ENCODE measurements at regions not wholly inside any gene's neighbourhood (a gene's known extent, or its start where the extent isn't known, plus 50 kb on each side); places are given as distances from the start of the nearest gene placed in this dataset.
"Not testable (repeated sequence)": the region's sequence is repeated elsewhere in the genome, so short reads cannot be mapped to it uniquely, and the experiment has no call there.

DNA sequence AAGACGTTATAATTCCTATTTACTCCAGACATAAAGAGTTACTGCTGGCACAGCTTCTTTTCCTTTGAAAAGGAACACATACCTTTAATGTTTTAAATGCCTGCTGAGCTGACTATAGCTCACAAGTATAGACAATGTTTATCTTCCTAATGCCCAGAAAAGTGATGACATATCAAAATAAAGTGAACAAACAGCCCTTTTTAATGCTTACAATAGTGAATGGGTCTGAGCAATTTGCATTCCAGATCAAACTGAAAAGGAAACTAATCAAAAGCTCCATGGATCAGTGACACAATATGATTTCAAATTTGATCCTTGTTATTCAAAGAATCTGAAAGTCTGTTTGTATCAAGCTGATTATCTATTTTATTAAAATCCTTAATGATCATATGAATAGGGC, 233.6 kb upstream of the SEMA3E start:
- peak; percentile 31 for FAIRE-seq
- DNase-seq (ENCODE audit: low spot score in 2 of 2), result no peak

DNA sequence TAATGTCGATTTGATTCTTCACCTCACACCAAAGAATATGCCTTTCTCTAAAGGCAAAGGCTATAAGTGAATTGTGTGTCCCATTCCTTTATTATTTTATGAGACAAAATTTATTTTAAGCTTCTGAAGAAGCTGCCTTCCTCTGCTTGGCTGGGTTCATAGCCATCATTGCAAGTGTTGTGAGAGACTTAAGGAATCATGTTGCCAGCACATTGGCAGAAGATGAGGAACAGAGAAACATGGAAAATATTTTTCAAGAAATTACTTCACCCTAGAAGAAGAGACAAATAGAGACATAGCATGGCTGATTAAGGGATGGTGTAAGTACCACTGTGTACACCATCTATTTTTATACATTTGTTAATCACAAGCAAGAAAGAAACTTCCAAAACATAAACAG, 230.1 kb upstream of the SEMA3E start:
- FAIRE-seq, result no peak
- DNase-seq (ENCODE audit: low spot score in 2 of 2), result no peak

DNA sequence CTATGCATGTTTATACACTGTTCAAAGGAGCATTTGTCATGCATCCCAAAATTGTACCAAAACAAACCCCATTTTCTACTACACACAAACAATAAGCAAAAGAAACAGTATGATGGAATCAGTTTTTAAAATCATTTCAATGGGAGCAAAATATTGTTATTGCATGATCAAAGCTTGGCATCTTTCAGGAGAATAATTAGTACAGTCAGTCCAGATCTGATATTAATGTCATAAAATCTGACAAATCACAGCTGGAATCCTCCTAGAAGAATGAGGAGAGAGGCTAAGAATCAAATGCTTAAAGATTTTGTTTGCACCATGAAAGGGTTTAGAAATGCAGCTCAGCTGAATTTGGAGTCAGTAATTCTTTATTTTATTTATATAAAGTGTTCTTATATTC, 229.7 kb upstream of the SEMA3E start:
- DNase-seq (ENCODE audit: low spot score in 2 of 2) (no peak), FAIRE-seq (no peak)

DNA sequence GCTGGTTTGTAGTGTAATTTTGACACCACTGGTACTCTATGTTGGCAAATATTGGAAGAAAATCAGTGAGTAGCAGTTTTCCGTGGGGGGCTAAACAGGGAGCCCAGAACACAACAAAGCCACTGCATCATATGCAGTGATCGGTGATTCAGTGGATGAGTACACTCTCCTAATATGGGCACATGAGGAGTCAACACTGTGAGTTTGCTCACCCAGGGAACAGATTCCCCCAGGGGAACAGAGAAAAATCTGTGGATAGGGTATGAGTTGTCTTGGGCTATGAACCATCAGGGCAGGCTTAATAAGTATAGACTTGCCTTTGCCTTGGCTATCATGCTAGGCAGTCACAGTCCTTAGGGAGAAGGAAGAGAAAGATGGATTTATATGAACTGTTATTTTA, 227.7 kb upstream of the SEMA3E start:
- DNase-seq (ENCODE audit: low spot score in 2 of 2) (no peak), FAIRE-seq (no peak)

DNA sequence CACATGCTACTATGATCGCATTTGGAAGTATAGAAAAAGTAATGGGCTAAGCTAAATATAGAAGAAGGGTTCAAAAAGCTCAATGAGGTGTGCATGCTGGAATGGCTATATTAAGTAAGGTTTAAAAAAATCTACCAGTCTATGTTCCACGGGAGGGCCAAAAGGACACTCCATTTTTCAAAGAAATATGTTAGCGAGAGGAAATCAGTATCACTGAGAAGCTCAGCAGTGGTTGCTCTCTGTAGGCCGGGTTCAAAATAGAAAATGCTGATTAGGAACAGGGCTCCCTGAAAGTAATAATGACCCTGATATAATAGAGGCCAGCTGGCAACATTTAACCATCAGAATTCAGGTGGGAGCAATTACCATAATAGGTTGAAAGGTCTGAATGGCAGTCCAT, 224.5 kb upstream of the SEMA3E start:
- no peak for FAIRE-seq
- DNase-seq (ENCODE audit: low spot score in 2 of 2), result no peak

DNA sequence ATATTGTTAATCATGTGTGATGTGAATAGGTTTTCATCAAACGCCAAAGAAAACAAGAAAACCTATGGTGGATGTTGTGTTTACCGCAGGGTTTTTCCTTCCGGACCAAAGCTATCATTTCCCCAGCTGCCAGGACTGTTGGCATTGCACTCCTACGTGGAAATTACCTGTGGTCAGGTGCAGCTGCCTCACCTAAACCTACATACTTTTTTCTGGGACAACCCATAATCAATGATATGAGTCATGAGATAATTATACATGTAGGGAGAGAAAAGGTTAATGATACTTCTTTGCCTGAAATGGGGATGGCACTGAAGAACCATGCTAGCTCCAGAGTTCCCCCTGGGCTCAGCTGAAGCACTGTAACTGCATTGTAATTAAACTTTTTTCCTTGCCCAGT, 223.6 kb upstream of the SEMA3E start:
- DNase-seq (ENCODE audit: low spot score in 2 of 2), result no peak
- FAIRE-seq, result no peak

DNA sequence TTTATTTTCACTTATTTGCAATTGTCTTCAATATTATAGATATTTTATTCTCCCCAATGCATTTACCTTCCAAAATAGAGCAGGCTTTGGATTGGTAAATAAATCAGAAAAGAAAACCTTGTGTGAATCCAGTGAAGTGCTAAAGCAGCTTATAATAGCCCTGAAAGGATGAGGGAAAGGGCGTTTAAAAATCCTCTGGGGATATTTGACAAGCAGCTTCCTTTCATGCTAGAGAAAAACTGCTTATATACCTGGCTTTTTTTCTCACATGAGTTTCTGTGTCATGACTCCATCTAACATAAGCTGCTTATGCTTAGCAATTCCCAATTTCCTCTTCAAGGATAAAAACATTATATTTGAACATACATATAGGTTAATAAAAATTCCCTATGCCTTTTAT, 221.6 kb upstream of the SEMA3E start:
- DNase-seq (ENCODE audit: low spot score in 2 of 2), result no peak

DNA sequence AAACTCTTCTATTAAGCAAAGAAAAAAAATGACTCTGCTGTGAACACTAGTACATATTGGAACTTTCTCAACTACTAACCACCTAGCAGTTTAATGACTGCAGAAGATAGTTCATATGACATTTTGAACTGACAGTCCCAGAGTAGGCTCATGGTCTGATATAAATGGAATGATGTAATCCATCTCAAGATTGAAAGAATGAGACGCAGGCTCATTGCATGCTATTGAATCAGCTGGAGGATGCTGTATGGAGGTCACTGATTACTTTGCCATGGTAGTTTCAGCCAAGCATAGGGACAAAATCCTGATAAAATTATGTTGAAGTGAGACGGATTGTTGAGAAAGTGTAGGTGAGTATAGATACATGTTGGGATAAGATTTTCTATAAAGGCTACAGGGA, 217.6 kb upstream of the SEMA3E start:
- no peak for FAIRE-seq
- DNase-seq (ENCODE audit: low spot score in 2 of 2), result no peak

More for the DNA sequence above, 221.6 kb upstream of the SEMA3E start:
- no peak for FAIRE-seq

DNA sequence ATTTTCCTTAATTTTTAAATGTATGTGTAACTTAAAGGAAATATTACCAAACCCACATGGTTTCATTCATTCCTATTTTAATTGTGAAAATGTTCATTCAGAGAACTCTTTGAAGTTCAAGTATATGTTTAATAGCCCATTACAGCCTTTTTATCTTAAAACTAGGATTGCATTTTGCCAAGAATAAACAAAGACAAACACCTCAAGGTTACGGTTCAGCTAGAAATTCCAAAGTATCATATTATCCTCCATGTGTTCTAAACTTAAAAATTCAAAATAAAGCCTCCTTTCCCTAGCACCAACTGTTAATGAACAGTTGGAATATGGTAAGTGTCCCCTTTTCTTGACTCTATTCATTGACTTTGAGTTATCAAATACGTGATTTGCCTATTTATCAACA, 215.6 kb upstream of the SEMA3E start:
- no peak for DNase-seq (ENCODE audit: low spot score in 2 of 2)
- FAIRE-seq, result no peak

DNA sequence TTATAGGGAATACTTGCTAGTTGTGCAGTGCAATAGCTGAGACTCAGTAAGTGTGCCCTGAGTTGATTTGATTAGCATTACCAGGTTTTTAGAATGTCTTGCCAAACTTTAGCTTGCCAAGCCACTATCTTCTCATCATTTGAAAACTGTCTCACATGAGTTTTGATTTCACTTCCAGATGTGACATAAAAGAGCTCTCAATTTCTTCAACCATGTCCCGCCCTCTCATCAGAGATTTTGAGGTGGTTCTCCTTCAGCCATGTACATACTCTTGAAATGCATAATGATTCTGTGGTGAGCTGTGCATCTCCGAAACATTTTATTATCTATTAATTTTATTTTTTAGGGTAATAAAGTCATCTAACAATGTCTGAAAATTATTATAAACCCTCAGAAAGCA, 215.0 kb upstream of the SEMA3E start:
- no peak for FAIRE-seq

DNA sequence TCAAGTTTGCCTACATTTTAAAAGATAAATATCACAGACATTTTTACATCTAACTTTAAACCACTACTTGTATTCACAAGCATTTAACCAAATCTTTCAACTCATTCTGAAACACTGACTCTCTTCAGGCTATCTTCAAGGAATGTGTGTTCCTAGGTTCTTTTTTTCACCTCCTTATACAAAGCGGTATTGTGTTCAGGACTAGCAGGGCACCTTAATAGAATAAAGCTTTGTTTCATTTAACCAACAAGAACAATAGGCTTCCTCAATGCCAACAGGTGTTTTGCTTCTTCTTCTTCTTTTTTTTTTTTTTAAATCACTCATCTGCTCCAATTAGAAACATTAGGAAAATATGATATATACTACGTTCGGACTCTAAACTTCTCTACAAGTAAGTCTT, 212.9 kb upstream of the SEMA3E start:
- DNase-seq (ENCODE audit: low spot score in 2 of 2), result no peak
- no peak for FAIRE-seq

More for the DNA sequence above, 215.0 kb upstream of the SEMA3E start:
- DNase-seq (ENCODE audit: low spot score in 2 of 2), result no peak

DNA sequence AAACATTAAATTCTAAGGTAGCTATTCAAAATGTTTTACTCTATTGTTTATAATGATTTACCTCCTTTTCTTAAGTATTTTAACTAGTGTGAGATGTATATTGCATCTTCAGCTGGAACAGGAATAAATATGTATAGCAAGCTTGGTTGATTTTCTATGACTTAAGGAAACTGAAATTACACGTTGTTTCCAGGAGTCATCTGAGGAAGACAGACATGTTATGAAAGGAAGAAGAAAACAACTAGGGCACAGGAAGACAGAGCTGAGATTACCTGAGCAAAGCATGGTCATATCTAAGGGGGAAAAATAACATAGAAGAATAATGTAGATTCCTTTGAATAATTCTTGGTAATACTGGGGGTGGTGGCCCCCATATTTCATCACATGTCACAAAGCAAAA, 210.9 kb upstream of the SEMA3E start:
- no peak for DNase-seq (ENCODE audit: low spot score in 2 of 2)
- FAIRE-seq, result no peak

DNA sequence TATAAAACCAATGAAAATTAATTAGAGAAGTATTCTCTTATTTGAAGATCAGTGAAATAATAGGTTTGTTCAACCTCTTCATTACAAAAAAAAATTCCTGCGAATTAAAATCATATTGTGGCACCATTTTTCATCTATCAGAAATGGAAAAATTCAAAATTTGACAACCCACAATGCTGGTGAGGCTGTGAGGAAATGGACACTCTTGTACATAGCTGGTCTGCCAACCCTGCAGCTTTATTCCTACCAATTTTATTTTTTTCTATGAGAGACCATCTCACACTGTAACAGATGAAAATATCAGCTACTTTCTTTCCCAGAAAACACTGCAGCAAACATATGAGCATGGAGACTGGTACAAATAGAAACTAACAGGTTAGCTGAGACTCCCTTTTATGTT, 208.8 kb upstream of the SEMA3E start:
- FAIRE-seq, result no peak
- no peak for DNase-seq (ENCODE audit: low spot score in 2 of 2)

DNA sequence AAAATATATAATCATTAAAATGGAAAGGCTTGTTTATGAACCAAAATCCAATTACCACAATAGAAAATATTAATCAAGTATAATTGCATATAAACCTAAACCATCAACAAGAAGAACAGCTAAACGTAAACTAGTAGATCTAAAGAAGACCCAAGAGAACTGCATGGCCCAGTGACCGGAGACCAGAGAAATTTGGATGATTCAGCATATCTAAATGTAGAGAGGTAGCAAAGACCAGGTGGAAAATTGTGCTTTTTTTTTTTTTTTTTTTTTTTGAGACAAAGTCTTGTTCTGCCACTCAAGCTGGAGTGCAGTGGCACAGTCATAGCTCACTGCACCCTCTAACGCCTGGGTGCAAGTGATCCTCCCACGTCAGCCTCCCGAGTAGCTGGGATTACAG, 207.2 kb upstream of the SEMA3E start:
- FAIRE-seq (no peak), DNase-seq (ENCODE audit: low spot score in 2 of 2) (no peak)

DNA sequence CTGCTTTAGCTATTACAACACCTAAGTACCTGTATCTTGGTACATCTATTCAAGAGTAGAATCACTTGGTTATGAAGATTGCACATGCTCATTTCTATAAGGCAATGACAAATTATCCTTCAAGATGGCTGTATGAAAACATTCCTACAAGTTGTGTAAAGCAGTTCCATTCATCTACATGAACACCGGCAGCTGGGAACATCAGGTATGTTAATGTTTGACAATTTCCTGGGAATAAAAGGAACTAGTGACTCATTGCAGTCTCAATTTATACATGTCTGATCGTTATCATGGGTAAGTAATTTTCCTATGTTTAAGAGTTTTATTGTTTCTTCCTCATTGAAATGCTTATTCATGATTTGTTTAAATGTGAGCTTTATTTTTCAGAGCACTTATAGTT, 203.2 kb upstream of the SEMA3E start:
- no peak for FAIRE-seq
- DNase-seq (ENCODE audit: low spot score in 2 of 2), result no peak

DNA sequence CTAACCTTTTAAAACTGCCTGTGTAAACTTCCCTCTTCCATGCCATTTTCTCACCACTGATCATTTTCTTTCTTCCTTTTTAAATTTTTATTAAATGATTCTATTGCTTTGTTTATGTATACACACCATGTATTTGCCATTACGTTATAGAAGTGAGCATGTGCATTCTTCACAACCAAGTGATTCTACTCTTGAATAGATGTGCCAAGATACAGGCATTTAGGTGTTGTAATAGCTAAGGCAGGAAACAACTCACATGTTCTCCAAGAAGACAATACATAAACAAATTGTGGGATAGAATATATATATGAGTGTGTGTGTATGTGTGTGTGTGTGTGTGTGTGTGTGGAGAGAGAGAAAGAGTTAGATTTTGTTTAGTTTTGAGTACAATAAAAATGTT, 202.6 kb upstream of the SEMA3E start:
- FAIRE-seq (no peak), DNase-seq (ENCODE audit: low spot score in 2 of 2) (no peak)

DNA sequence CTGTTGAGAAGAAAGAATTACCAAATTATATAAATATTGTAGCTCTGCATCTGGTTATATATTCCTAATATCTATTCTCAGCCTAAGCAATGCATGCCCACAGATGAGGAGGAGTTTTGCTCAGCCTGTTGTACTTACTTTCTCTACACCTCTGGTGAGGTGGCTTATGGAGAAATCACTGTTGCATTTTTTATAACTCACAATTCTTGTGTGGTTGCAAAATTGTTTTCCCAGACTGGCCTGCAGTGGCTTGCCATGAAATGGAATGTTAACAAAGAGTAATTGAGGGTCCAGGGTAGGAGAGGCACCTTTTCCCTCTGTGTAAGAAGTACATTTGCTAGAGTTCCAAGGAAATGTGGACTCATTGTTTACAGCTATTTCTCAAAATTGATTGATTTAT, 202.0 kb upstream of the SEMA3E start:
- no peak for FAIRE-seq
- DNase-seq (ENCODE audit: low spot score in 2 of 2), result no peak

DNA sequence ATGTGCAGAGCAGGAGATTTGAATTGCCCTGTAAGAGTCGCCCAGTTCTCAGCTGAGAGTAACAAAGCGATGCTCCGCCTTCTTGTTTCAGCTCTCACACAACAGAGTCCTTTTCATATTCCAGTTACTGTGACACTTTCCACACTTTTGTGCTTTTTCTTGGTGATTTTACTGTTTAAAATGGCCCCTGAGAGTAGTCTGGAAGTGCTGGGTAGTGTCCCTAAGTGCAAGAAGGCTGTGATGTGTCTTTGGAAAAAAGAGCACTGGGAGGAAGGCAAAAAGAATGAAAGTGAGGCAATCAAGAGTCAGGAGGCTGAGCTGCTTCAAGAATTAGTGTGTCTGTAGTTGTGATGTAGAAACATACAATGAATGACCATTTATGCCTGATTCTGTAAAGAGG, 201.2 kb upstream of the SEMA3E start:
- no peak for DNase-seq (ENCODE audit: low spot score in 2 of 2)
- FAIRE-seq, result no peak

DNA sequence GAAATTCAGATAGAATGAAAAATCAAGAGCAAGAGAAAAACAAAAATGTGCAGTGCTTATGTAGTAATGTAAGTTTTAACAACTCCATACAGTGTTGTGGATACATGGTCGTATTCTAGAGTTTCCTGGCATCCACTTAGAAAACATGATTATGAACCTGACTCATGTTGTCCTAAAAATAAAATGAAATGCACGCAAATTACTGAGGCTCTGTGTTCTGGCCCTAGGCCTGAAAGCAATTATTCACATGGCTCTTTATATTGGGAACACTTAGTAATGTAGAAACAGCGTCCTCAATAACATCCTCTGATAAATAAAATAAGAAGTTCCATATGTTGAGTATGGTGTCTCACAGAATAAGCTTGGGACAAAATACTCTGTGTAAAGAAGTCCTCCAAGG, 200.2 kb upstream of the SEMA3E start:
- FAIRE-seq (no peak), DNase-seq (ENCODE audit: low spot score in 2 of 2) (no peak)

DNA sequence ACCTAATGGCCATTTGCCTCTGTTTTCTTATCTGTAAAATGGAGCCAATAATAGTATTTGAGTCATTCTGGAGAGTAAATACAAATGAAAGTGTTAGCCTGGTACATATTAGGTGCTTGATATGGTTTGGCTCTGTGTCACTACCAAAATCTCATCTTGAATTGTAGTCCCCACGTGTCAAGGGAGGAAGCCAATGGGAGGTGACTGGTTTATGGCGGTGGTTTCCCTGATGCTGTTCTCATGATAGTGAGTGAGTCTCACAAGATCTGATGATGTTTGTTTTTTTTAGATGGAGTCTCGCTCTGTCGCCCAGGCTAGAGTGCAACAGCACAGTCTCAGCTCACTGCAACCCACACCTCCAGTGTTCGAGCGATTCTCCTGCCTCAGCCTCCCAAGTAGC, 194.0 kb upstream of the SEMA3E start:
- FAIRE-seq, result no peak
- no peak for DNase-seq (ENCODE audit: low spot score in 2 of 2)

DNA sequence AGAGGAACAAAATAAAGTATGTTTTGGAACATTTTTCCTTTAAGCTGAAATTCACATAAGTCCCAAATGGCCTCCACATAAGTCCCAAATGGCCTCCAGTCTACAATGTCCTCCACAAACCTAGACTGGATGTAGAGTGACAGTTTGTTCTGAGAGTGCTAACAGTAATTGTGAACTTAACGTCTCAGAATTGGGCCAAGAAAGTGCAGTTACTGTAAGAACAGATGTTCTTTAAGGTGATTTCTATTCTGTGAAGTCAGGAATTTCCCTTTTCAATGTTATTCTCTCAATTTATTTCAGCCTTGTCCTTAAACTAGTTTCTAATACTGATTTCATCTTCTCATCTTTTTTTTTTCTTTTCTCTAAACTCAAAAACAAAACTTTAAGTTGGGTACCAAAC, 188.7 kb upstream of the SEMA3E start:
- no peak for DNase-seq (ENCODE audit: low spot score in 2 of 2)
- FAIRE-seq, result no peak

DNA sequence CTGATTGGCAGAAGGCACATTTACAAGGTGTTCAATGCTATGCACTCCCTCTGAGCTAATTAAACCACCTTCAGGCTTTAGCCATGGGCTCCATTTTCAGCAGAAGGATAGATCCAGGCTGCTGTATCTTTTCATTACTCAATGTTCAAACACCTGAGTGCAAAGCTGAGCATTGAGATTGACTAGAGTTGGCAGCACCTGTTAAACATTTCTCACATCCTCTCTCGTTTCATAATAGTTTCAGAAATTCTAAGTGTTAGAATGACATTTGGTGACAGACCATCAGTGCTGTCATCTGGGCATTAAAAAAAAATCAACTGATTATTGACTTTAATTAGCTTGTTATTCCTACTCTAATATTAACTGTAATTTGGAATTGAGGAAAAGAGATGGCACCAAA, 187.1 kb upstream of the SEMA3E start:
- DNase-seq (ENCODE audit: low spot score in 2 of 2) (no peak), FAIRE-seq (no peak)

DNA sequence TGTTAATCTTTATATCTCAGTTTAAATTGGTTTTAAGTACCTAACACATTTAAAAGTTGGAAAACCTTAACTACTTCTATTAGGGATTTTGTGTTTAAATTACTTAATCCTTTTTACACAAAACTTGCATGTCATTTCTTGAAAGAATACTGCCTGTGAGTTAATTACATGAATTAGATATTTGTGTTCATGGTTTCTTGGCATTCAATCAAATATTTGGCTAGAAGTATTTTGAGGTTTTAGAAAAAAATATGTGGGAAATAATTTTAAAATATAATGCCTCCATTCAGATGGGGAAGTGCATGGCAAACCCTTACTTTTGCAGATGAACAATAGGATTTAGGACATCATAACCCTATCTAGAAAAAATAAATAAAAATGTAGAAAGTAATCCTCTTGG, 186.5 kb upstream of the SEMA3E start:
- DNase-seq (ENCODE audit: low spot score in 2 of 2) (no peak), FAIRE-seq (peak; percentile 10)

DNA sequence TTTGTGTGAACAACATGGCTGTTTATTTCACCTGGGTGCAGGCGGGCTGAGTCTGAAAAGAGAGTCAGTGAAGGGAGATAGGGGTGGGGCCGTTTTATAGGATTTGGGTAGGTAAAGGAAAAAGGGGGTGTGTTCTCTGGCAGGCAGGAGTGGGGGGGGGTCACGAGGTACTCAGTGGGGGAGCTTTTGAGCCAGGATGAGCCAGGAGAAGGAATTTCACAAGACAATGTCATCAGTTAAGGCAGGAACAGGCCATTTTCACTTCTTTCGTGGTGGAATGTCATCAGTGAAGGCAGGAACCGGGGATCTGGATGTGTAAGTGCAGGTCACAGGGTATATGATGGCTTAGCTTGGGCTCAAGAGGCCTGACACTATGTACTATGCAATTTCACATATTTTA, 184.8 kb upstream of the SEMA3E start:
- not testable (repeated sequence) for DNase-seq (ENCODE audit: low spot score in 2 of 2); FAIRE-seq

Data from frontal cortex (tissue), 3 donors.